BJ (cell line): ENCODE measurements at regions not wholly inside any gene's neighbourhood (a gene's known extent, or its start where the extent isn't known, plus 50 kb on each side); places are given as distances from the start of the nearest gene placed in this dataset.

Experiments used
- CTCF ChIA-PET: fragments of 350-600 bp; formaldehyde crosslinking; extraction: SDS; loops from one replicate; lab custom pipeline; 2021; ENCODE audit warnings: antibody characterized with exemption, inconsistent platforms; lab: Yijun Ruan, JAX
- POLR2A ChIA-PET: fragments of 300-600 bp; sonication (Branson Sonifier 250); formaldehyde crosslinking; extraction: SDS; loops from one replicate; lab custom pipeline; 2021; ENCODE audit warnings: antibody characterized with exemption; lab: Charles Lee
- DNase-seq: peaks from one replicate; pipeline ENCODE4 v3.0.0-alpha.2; 2011; ENCODE audit warnings: low read depth
- H3K27me3 ChIP-seq: 2 replicates; pipeline ENCODE4 v1.6.0; 2011; ENCODE audit warnings: low read length; ENCODE audit not compliant: control insufficient read depth, insufficient read depth
- H3K36me3 ChIP-seq: 2 replicates; pipeline ENCODE4 v1.5.1; 2011; ENCODE audit warnings: low read length; ENCODE audit not compliant: control insufficient read depth, insufficient read depth
- H3K4me3 ChIP-seq: 2 replicates; pipeline ENCODE4 v1.5.1; 2011; ENCODE audit warnings: low read depth, mild to moderate bottlenecking, control low read depth, low read length
- TF ChIP-seq, protein P1 (sequence below): IDR thresholded peaks from 2 replicates; pipeline ENCODE4 v1.5.1; 2011; ENCODE audit warnings: low read depth, mild to moderate bottlenecking, control low read depth, inconsistent platforms, low read length, moderate library complexity; ENCODE audit not compliant: insufficient read depth

DNA sequence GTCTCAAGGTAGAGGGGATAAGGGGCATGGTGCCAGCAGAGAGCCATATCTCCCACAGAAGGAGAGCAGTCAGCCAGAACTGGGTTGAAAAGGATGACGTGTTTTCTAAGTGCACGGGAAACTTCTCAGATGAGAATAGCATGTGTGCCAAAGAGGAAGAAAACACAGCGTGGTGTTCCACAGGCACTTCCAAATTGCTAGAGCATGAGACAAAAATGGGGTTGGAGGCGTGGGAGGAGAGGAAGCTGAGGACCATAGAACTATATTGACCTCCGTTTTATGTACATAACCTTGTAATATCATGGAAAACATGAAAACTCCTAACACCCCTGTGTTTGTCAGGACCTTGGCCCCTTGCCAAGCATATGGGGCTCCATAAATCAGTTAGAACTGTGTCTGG, 682.7 kb upstream of the RAB6C start:
- no peaks in the 10 kb centered on the region for H3K36me3 ChIP-seq
- DNase-seq, result no peak
- TF ChIP-seq, protein P1, sequence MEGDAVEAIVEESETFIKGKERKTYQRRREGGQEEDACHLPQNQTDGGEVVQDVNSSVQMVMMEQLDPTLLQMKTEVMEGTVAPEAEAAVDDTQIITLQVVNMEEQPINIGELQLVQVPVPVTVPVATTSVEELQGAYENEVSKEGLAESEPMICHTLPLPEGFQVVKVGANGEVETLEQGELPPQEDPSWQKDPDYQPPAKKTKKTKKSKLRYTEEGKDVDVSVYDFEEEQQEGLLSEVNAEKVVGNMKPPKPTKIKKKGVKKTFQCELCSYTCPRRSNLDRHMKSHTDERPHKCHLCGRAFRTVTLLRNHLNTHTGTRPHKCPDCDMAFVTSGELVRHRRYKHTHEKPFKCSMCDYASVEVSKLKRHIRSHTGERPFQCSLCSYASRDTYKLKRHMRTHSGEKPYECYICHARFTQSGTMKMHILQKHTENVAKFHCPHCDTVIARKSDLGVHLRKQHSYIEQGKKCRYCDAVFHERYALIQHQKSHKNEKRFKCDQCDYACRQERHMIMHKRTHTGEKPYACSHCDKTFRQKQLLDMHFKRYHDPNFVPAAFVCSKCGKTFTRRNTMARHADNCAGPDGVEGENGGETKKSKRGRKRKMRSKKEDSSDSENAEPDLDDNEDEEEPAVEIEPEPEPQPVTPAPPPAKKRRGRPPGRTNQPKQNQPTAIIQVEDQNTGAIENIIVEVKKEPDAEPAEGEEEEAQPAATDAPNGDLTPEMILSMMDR, result no peak
- H3K4me3 ChIP-seq, result no peak overlapping the region
- CTCF ChIA-PET, result no interaction called here
- POLR2A ChIA-PET, result no interaction called here
- no peaks in the 10 kb centered on the region for H3K27me3 ChIP-seq

DNA sequence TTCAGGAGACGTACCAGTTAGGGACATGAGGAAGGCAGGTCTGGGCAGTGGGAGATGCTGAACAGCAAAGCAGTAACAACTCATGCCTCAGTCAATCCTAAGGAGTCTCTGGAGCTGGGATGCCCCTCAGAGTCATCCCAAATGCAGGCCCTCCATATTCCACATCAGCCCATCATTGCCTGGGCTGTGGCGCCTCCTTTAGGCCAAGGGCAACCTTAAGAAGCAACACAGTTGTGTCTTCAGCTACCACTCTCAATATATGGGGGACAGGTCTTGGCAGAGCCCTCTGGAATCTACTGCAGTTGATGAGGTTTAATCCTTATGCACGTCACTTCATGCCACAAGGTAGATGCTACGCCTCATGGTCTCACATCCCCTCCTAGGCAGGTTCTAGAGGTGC, 682.0 kb upstream of the RAB6C start:
- H3K27me3 ChIP-seq, result no peaks in the 10 kb centered on the region
- DNase-seq, result no peak
- TF ChIP-seq, protein P1, result no peak
- POLR2A ChIA-PET, result no interaction called here
- H3K36me3 ChIP-seq, result no peaks in the 10 kb centered on the region
- H3K4me3 ChIP-seq, result no peak overlapping the region
- CTCF ChIA-PET, result no interaction called here

DNA sequence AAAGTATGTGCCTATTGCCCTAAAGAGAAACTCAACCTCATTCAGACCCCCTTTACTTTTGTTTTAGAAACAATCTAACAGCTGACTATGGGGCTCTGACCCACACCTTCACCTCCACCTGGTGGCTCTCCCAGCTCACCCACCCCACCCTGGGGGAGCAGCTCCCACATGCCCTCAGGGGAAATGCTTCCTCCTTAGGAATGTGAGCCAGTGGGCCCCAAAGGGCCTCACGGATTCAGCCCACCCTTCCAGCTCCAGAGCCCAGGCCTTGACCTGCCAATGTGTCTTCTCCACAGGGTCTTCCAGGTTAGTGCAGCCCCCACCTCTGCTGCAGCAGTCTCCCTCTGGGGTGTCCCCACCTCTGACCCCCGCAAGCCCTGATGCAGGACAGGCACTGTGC, 680.1 kb upstream of the RAB6C start:
- Histone ChIP-seq H3K36me3 (no peaks in the 10 kb centered on the region), H3K27me3 (no peaks in the 10 kb centered on the region), H3K4me3 (no peak overlapping the region)
- ChIA-PET POLR2A (no interaction called here), CTCF (no interaction called here)
- DNase-seq, result no peak
- TF ChIP-seq, protein P1, result no peak

DNA sequence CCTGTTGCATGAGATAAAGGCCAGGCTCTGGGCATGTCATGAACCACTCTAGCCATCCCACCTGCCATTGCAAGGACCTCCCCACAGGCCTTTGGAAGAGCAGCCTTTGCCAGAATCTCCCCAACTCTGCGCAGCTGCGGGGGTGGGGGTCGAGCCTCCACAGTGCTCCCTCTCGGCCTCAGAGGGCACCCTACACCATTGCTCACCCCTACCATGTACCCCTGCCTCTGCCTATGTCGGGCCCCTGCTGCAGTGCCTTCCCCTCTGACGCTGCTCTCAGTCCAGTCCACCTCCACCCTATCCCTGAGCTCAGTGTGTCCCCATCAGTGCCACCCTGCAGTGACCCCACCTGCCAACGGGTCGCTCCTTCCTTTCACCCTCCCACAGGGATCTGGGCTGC, 679.7 kb upstream of the RAB6C start:
- no peaks in the 10 kb centered on the region for H3K36me3 ChIP-seq
- H3K4me3 ChIP-seq, result no peak overlapping the region
- DNase-seq, result no peak
- POLR2A ChIA-PET, result no interaction called here
- TF ChIP-seq, protein P1, result no peak
- no peaks in the 10 kb centered on the region for H3K27me3 ChIP-seq
- CTCF ChIA-PET, result no interaction called here

DNA sequence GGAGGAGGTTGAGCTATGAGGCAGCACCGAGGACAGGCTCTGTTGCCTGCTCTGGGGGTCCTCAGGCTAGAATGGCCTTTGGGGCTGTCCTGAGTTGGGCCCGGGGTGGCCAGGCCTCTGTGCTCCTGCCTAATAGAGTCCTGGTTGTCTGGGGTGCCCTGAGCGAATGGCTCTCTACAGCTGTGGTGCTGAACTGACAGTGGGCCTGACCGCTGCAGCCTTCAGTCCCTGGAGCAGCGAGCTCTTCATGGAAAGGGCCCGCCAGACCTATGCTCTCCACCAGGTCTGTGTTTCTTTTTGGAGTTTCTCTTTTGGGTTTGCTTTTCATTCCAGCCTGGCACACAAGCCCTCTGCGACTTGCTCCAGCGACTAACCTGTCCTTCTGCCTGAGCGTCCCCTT, 679.0 kb upstream of the RAB6C start:
- TF ChIP-seq, protein P1, result no peak
- Histone ChIP-seq H3K27me3 (no peaks in the 10 kb centered on the region), H3K4me3 (no peak overlapping the region), H3K36me3 (no peaks in the 10 kb centered on the region)
- DNase-seq, result no peak
- POLR2A ChIA-PET, result no interaction called here
- CTCF ChIA-PET, result no interaction called here
